HEK293 (cell line): ENCODE measurements at regions not wholly inside any gene's neighbourhood (a gene's known extent, or its start where the extent isn't known, plus 50 kb on each side); places are given as distances from the start of the nearest gene placed in this dataset.

ENCODE experiments used
- ATF2 ChIP-seq: fragments of 450-650 bp; formaldehyde crosslinking; IDR thresholded peaks from 2 replicates; pipeline ENCODE4 v1.5.1; 2016; ENCODE audit warnings: missing biosample characterization, missing genetic modification characterization, low read depth
- CTCF ChIP-seq: fragments of 450-650 bp; formaldehyde crosslinking; IDR thresholded peaks from 2 replicates; pipeline ENCODE4 v1.5.1; 2016; ENCODE audit warnings: missing biosample characterization, missing genetic modification characterization
- MZF1 ChIP-seq: fragments of 450-650 bp; formaldehyde crosslinking; IDR thresholded peaks from 2 replicates; pipeline ENCODE4 v1.5.1; 2017; ENCODE audit warnings: missing biosample characterization, missing genetic modification characterization, borderline replicate concordance
- TRIM28 ChIP-seq: IDR thresholded peaks from 2 replicates; pipeline ENCODE4 v1.6.1; 2011; ENCODE audit warnings: low read length, control low read depth, borderline replicate concordance
- ZNF274 ChIP-seq, 2 experiments: fragments of 200-500 bp in 1 of 2; fragments of 450-650 bp in 1 of 2; sonication (Bioruptor generic) in 1 of 2; formaldehyde crosslinking in 1 of 2; IDR thresholded peaks; 2 replicates each; pipeline versions ENCODE4 v1.5.1 to v1.6.1; 2014 to 2016; ENCODE audit warnings: borderline replicate concordance in 1 of 2, inconsistent platforms in 1 of 2, low read length in 1 of 2, missing biosample characterization in 1 of 2, missing genetic modification characterization in 1 of 2
- ZNF280C ChIP-seq: fragments of 450-650 bp; formaldehyde crosslinking; IDR thresholded peaks from 2 replicates; pipeline ENCODE4 v1.5.1; 2016; ENCODE audit warnings: missing biosample characterization, missing genetic modification characterization
- ZNF324 ChIP-seq: fragments of 450-650 bp; formaldehyde crosslinking; IDR thresholded peaks from 2 replicates; pipeline ENCODE4 v1.5.1; 2016; ENCODE audit warnings: missing biosample characterization, missing genetic modification characterization
- ZNF362 ChIP-seq: fragments of 450-650 bp; formaldehyde crosslinking; IDR thresholded peaks from 2 replicates; pipeline ENCODE4 v1.5.1; 2016; ENCODE audit warnings: missing biosample characterization, missing genetic modification characterization
- ZNF510 ChIP-seq: fragments of 450-650 bp; formaldehyde crosslinking; IDR thresholded peaks from 2 replicates; pipeline ENCODE4 v1.5.1; 2018; ENCODE audit warnings: mild to moderate bottlenecking, missing genetic modification characterization, missing biosample characterization; ENCODE audit not compliant: insufficient replicate concordance
- ZNF558 ChIP-seq: fragments of 450-650 bp; formaldehyde crosslinking; IDR thresholded peaks from 2 replicates; pipeline ENCODE4 v1.5.1; 2016; ENCODE audit warnings: missing biosample characterization, missing genetic modification characterization
- ZNF747 ChIP-seq: fragments of 450-650 bp; formaldehyde crosslinking; IDR thresholded peaks from 2 replicates; pipeline ENCODE4 v1.5.1; 2016; ENCODE audit warnings: missing biosample characterization, missing genetic modification characterization
- ZNF776 ChIP-seq: fragments of 450-650 bp; formaldehyde crosslinking; IDR thresholded peaks from 2 replicates; pipeline ENCODE4 v1.5.0; 2017; ENCODE audit warnings: missing biosample characterization, missing genetic modification characterization, borderline replicate concordance
- TF ChIP-seq, protein P1 (sequence below): fragments of 450-650 bp; formaldehyde crosslinking; IDR thresholded peaks from 2 replicates; pipeline ENCODE4 v1.5.1; 2016; ENCODE audit warnings: missing biosample characterization, missing genetic modification characterization
- TF ChIP-seq, protein P2 (sequence below): fragments of 450-650 bp; formaldehyde crosslinking; IDR thresholded peaks from 2 replicates; pipeline ENCODE4 v1.5.1; 2016; ENCODE audit warnings: missing biosample characterization, missing genetic modification characterization, borderline replicate concordance

GRCh38 chr1:233480198-233480597, 133.7 kb upstream of the KCNK1 start:
- TF ChIP-seq ZNF274 (IDR thresholded peaks at IDR 0.05; ENCODE audit: low read length), result no peak
- TF ChIP-seq ZNF274 (tag by site-specific recombination; IDR thresholded peaks at IDR 0.05; ENCODE audit: borderline replicate concordance), result no peak
- TF ChIP-seq ZNF280C (tag by site-specific recombination), result no peak
- TF ChIP-seq, protein P1, sequence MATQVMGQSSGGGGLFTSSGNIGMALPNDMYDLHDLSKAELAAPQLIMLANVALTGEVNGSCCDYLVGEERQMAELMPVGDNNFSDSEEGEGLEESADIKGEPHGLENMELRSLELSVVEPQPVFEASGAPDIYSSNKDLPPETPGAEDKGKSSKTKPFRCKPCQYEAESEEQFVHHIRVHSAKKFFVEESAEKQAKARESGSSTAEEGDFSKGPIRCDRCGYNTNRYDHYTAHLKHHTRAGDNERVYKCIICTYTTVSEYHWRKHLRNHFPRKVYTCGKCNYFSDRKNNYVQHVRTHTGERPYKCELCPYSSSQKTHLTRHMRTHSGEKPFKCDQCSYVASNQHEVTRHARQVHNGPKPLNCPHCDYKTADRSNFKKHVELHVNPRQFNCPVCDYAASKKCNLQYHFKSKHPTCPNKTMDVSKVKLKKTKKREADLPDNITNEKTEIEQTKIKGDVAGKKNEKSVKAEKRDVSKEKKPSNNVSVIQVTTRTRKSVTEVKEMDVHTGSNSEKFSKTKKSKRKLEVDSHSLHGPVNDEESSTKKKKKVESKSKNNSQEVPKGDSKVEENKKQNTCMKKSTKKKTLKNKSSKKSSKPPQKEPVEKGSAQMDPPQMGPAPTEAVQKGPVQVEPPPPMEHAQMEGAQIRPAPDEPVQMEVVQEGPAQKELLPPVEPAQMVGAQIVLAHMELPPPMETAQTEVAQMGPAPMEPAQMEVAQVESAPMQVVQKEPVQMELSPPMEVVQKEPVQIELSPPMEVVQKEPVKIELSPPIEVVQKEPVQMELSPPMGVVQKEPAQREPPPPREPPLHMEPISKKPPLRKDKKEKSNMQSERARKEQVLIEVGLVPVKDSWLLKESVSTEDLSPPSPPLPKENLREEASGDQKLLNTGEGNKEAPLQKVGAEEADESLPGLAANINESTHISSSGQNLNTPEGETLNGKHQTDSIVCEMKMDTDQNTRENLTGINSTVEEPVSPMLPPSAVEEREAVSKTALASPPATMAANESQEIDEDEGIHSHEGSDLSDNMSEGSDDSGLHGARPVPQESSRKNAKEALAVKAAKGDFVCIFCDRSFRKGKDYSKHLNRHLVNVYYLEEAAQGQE (tag by site-specific recombination), result no peak
- TF ChIP-seq, protein P2, sequence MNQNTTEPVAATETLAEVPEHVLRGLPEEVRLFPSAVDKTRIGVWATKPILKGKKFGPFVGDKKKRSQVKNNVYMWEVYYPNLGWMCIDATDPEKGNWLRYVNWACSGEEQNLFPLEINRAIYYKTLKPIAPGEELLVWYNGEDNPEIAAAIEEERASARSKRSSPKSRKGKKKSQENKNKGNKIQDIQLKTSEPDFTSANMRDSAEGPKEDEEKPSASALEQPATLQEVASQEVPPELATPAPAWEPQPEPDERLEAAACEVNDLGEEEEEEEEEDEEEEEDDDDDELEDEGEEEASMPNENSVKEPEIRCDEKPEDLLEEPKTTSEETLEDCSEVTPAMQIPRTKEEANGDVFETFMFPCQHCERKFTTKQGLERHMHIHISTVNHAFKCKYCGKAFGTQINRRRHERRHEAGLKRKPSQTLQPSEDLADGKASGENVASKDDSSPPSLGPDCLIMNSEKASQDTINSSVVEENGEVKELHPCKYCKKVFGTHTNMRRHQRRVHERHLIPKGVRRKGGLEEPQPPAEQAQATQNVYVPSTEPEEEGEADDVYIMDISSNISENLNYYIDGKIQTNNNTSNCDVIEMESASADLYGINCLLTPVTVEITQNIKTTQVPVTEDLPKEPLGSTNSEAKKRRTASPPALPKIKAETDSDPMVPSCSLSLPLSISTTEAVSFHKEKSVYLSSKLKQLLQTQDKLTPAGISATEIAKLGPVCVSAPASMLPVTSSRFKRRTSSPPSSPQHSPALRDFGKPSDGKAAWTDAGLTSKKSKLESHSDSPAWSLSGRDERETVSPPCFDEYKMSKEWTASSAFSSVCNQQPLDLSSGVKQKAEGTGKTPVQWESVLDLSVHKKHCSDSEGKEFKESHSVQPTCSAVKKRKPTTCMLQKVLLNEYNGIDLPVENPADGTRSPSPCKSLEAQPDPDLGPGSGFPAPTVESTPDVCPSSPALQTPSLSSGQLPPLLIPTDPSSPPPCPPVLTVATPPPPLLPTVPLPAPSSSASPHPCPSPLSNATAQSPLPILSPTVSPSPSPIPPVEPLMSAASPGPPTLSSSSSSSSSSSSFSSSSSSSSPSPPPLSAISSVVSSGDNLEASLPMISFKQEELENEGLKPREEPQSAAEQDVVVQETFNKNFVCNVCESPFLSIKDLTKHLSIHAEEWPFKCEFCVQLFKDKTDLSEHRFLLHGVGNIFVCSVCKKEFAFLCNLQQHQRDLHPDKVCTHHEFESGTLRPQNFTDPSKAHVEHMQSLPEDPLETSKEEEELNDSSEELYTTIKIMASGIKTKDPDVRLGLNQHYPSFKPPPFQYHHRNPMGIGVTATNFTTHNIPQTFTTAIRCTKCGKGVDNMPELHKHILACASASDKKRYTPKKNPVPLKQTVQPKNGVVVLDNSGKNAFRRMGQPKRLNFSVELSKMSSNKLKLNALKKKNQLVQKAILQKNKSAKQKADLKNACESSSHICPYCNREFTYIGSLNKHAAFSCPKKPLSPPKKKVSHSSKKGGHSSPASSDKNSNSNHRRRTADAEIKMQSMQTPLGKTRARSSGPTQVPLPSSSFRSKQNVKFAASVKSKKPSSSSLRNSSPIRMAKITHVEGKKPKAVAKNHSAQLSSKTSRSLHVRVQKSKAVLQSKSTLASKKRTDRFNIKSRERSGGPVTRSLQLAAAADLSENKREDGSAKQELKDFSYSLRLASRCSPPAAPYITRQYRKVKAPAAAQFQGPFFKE, result no peak
- TF ChIP-seq CTCF (tag by site-specific recombination), result no peak
- TF ChIP-seq ATF2, result no peak
- TF ChIP-seq ZNF324 (tag by site-specific recombination), result no peak
- TF ChIP-seq ZNF362, result no peak
- TF ChIP-seq ZNF776, result no peak
- no peak for TF ChIP-seq ZNF558 (tag by site-specific recombination)
- no peak for TF ChIP-seq ZNF510
- TF ChIP-seq MZF1 (tag by site-specific recombination), result no peak
- no peak for TF ChIP-seq TRIM28
- no peak for TF ChIP-seq ZNF747 (tag by site-specific recombination)
